Subcutaneous abdominal adipose tissue (tissue), 5 donors: ENCODE measurements at regions not wholly inside any gene's neighbourhood (a gene's known extent, or its start where the extent isn't known, plus 50 kb on each side); places are given as distances from the start of the nearest gene placed in this dataset.
"Not testable (repeated sequence)": the region's sequence is repeated elsewhere in the genome, so short reads cannot be mapped to it uniquely, and the experiment has no call there.

Source experiments
- H3K27ac ChIP-seq: one replicate; pipeline ENCODE4 v1.7.0; 2013; ENCODE audit warnings: low read depth, mild to moderate bottlenecking, inconsistent platforms, low read length, moderate library complexity
- H3K27me3 ChIP-seq, 5 donors: one replicate each; pipeline ENCODE4 v1.7.0; 2013; ENCODE audit warnings: low read length in 5 of 5, inconsistent platforms in 1 of 5; ENCODE audit not compliant: control insufficient read depth in 5 of 5, insufficient read depth in 4 of 5
- H3K36me3 ChIP-seq, 5 donors: one replicate each; pipeline ENCODE4 v1.7.0; 2013; ENCODE audit warnings: low read length in 5 of 5; ENCODE audit not compliant: control insufficient read depth in 5 of 5, insufficient read depth in 5 of 5
- H3K4me1 ChIP-seq, 5 donors: one replicate each; pipeline ENCODE4 v1.7.0; 2013; ENCODE audit warnings: low read length in 5 of 5, mild to moderate bottlenecking in 3 of 5, moderate library complexity in 1 of 5; ENCODE audit not compliant: control insufficient read depth in 5 of 5, insufficient read depth in 5 of 5
- H3K4me3 ChIP-seq, 5 donors: one replicate each; pipeline ENCODE4 v1.7.0; 2013; ENCODE audit warnings: low read length in 5 of 5, low read depth in 1 of 5
- H3K9ac ChIP-seq, 5 donors: one replicate each; pipeline ENCODE4 v1.7.0; 2013; ENCODE audit warnings: low read length in 5 of 5, mild to moderate bottlenecking in 4 of 5, moderate library complexity in 3 of 5
- H3K9me3 ChIP-seq, 5 donors: one replicate each; pipeline ENCODE4 v1.7.0; 2013; ENCODE audit warnings: low read length in 5 of 5; ENCODE audit not compliant: control insufficient read depth in 5 of 5
- donor health status: healthy.
- donor health status: healthy.
- donor health status: healthy.
- donor health status: healthy.
- donor health status: healthy.

- H3K4me1 ChIP-seq, H3K27ac ChIP-seq, H3K27me3 ChIP-seq, H3K4me3 ChIP-seq, H3K36me3 ChIP-seq, H3K9me3 ChIP-seq, H3K9ac ChIP-seq: not testable (repeated sequence)
These were observed 130.8 kb upstream of the FOXG1 start for GRCh38 chr14:28635816-28636215.

GRCh38 chr14:28641189-28641588 lies 125.4 kb upstream of the FOXG1 start:
- not testable (repeated sequence) for H3K4me1 ChIP-seq, H3K4me3 ChIP-seq, H3K27me3 ChIP-seq, H3K36me3 ChIP-seq, H3K27ac ChIP-seq, H3K9ac ChIP-seq, H3K9me3 ChIP-seq

- H3K27ac ChIP-seq = no peak overlapping the region
- no peaks in the 10 kb centered on the region for H3K27me3 ChIP-seq
- H3K36me3 ChIP-seq = no peaks in the 10 kb centered on the region
- H3K4me3 ChIP-seq = no peak overlapping the region
- H3K9me3 ChIP-seq = no peaks in the 10 kb centered on the region
- no peaks in the 10 kb centered on the region for H3K4me1 ChIP-seq
- no peak overlapping the region for H3K9ac ChIP-seq
These were observed 115.4 kb upstream of the FOXG1 start for GRCh38 chr14:28651148-28651547.

GRCh38 chr14:28652782-28653181 lies 113.8 kb upstream of the FOXG1 start:
- Histone ChIP-seq H3K36me3 (no peaks in the 10 kb centered on the region), H3K4me1 (no peaks in the 10 kb centered on the region), H3K9me3 (no peaks in the 10 kb centered on the region), H3K27ac (no peak overlapping the region), H3K27me3 (no peaks in the 10 kb centered on the region), H3K9ac (no peak overlapping the region), H3K4me3 (no peak overlapping the region)

- Histone ChIP-seq H3K4me1 (no peaks in the 10 kb centered on the region), H3K9me3 (no peaks in the 10 kb centered on the region), H3K36me3 (no peaks in the 10 kb centered on the region), H3K4me3 (no peak overlapping the region), H3K27ac (no peak overlapping the region), H3K27me3 (no peaks in the 10 kb centered on the region), H3K9ac (no peak overlapping the region)
These were observed 113.1 kb upstream of the FOXG1 start for GRCh38 chr14:28653521-28653920.

GRCh38 chr14:28656704-28657255 lies 109.8 kb upstream of the FOXG1 start:
- Histone ChIP-seq H3K9me3 (no peaks in the 10 kb centered on the region), H3K36me3 (no peaks in the 10 kb centered on the region), H3K27ac (no peak overlapping the region), H3K4me1 (no peaks in the 10 kb centered on the region), H3K9ac (no peak overlapping the region), H3K4me3 (no peak overlapping the region), H3K27me3 (no peaks in the 10 kb centered on the region)

GRCh38 chr14:28661171-28661772 lies 105.3 kb upstream of the FOXG1 start:
- H3K4me3 ChIP-seq = no peak overlapping the region
- H3K36me3 ChIP-seq = no peaks in the 10 kb centered on the region
- no peaks in the 10 kb centered on the region for H3K27me3 ChIP-seq
- H3K9me3 ChIP-seq = no peaks in the 10 kb centered on the region
- H3K27ac ChIP-seq = no peak overlapping the region
- no peaks in the 10 kb centered on the region for H3K4me1 ChIP-seq
- no peak overlapping the region for H3K9ac ChIP-seq

GRCh38 chr14:28666961-28667360 lies 99.6 kb upstream of the FOXG1 start:
- Histone ChIP-seq H3K4me3 (no peak overlapping the region), H3K27me3 (no peaks in the 10 kb centered on the region), H3K4me1 (no peaks in the 10 kb centered on the region), H3K36me3 (no peaks in the 10 kb centered on the region), H3K27ac (no peak overlapping the region), H3K9me3 (no peaks in the 10 kb centered on the region), H3K9ac (no peak overlapping the region)

GRCh38 chr14:28671425-28671824 lies 95.2 kb upstream of the FOXG1 start:
- Histone ChIP-seq H3K4me3 (no peak overlapping the region), H3K4me1 (no peaks in the 10 kb centered on the region), H3K27me3 (no peaks in the 10 kb centered on the region), H3K36me3 (no peaks in the 10 kb centered on the region), H3K27ac (no peak overlapping the region), H3K9me3 (no peaks in the 10 kb centered on the region), H3K9ac (no peak overlapping the region)

- no peaks in the 10 kb centered on the region for H3K9me3 ChIP-seq
- no peaks in the 10 kb centered on the region for H3K36me3 ChIP-seq
- no peaks in the 10 kb centered on the region for H3K4me1 ChIP-seq
- H3K27ac ChIP-seq = no peak overlapping the region
- H3K4me3 ChIP-seq = no peak overlapping the region
- no peak overlapping the region for H3K9ac ChIP-seq
- no peaks in the 10 kb centered on the region for H3K27me3 ChIP-seq
These were observed 93.5 kb upstream of the FOXG1 start for GRCh38 chr14:28673056-28673455.

GRCh38 chr14:28676479-28676878 lies 90.1 kb upstream of the FOXG1 start:
- Histone ChIP-seq H3K4me3 (no peak overlapping the region), H3K9ac (no peak overlapping the region), H3K27me3 (no peaks in the 10 kb centered on the region), H3K36me3 (no peaks in the 10 kb centered on the region), H3K4me1 (no peaks in the 10 kb centered on the region), H3K9me3 (no peaks in the 10 kb centered on the region), H3K27ac (no peak overlapping the region)
